Tibial artery (tissue), 4 donors: ENCODE measurements at regions not wholly inside any gene's neighbourhood (a gene's known extent, or its start where the extent isn't known, plus 50 kb on each side); places are given as distances from the start of the nearest gene placed in this dataset.

Source experiments
- DNase-seq, 2 donors: peaks; one replicate each; pipeline ENCODE4 v3.0.0-alpha.2; 2019
- H3K27ac ChIP-seq, 2 donors: fragments of 200-600 bp; sonication (generic) in 1 of 2; 1 replicate in 1 of 2; 2 replicates in 1 of 2; pipeline ENCODE4 v1.5.1; 2018 to 2019; ENCODE audit warnings: mild to moderate bottlenecking in 1 of 2
- H3K27me3 ChIP-seq, 2 donors: fragments of 200-600 bp; sonication (generic) in 1 of 2; one replicate each; pipeline versions ENCODE4 v1.5.1 to v1.6.0; 2016 to 2019
- H3K36me3 ChIP-seq, 3 donors: fragments of 200-600 bp; sonication (generic) in 2 of 3; one replicate each; pipeline ENCODE4 v1.5.1; 2016 to 2019; ENCODE audit warnings: mild to moderate bottlenecking in 2 of 3
- H3K4me1 ChIP-seq, 4 donors: fragments of 200-600 bp; sonication (generic) in 2 of 4; 1 replicate in 3 of 4; 2 replicates in 1 of 4; pipeline ENCODE4 v1.5.1; 2016 to 2019
- H3K4me3 ChIP-seq, 2 donors: fragments of 200-600 bp; sonication (generic) in 1 of 2; 1 replicate in 1 of 2; 2 replicates in 1 of 2; pipeline ENCODE4 v1.5.1; 2018 to 2019; ENCODE audit warnings: mild to moderate bottlenecking in 2 of 2
- H3K9me3 ChIP-seq, 3 donors: fragments of 200-600 bp; sonication (generic) in 1 of 3; one replicate each; pipeline ENCODE4 v1.5.1; 2016 to 2019
- CTCF ChIP-seq, 2 experiments: fragments of 200-600 bp in 1 of 2; fragments of 450-650 bp in 1 of 2; IDR thresholded peaks; one replicate each; pipeline ENCODE4 v1.5.1; 2017 to 2019; ENCODE audit warnings: antibody characterized with exemption in 2 of 2, mild to moderate bottlenecking in 1 of 2, moderate library complexity in 1 of 2
- intact Hi-C: fragments of 100-400 bp; cut with DNase I; formaldehyde crosslinking; loops from one replicate; pipeline ENCODE4 v1.15.0; 2023; ENCODE audit warnings: low total_unique reads

GRCh38 chr16:79316004-79316458 lies 284.5 kb downstream of the MAF start:
- Histone ChIP-seq H3K4me1 (no peaks in the 10 kb centered on the region), H3K4me3 (no peak overlapping the region), H3K27ac (no peak overlapping the region), H3K27me3 (peaks cover 0 to 33% of the 10 kb centered on the region in 2 donors), H3K36me3 (no peaks in the 10 kb centered on the region), H3K9me3 (no peaks in the 10 kb centered on the region)
- no peak for TF ChIP-seq CTCF (IDR thresholded peaks at IDR 0.05)
- DNase-seq: no peak
- intact Hi-C loops: no loop called here

DNA sequence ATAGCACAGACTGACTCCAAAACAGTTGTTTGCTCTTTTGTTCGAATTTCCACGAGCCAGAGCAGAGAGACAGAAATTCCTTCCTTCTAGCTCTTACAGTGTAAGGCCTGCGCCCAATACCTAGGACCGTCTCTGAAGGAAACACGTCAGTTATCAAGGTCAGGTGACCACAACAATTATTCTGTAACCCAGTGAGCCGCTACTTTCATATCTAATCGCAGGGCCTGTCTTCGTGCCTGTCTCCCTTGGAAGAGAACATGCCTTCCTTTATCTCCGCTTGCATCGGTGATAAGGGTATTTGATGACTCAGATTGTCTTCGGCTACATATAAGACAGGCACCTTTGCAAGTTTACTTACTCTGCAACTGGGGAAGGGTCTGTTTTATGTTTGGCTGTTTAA lies 288.0 kb downstream of the MAF start:
- intact Hi-C loops: no loop called here
- TF ChIP-seq CTCF (IDR thresholded peaks at IDR 0.05): no peak
- Histone ChIP-seq H3K4me1 (no peaks in the 10 kb centered on the region), H3K4me3 (no peak overlapping the region), H3K27ac (no peak overlapping the region), H3K9me3 (no peaks in the 10 kb centered on the region), H3K27me3 (peaks cover 0 to 20% of the 10 kb centered on the region in 2 donors), H3K36me3 (no peaks in the 10 kb centered on the region)
- no peak for DNase-seq

DNA sequence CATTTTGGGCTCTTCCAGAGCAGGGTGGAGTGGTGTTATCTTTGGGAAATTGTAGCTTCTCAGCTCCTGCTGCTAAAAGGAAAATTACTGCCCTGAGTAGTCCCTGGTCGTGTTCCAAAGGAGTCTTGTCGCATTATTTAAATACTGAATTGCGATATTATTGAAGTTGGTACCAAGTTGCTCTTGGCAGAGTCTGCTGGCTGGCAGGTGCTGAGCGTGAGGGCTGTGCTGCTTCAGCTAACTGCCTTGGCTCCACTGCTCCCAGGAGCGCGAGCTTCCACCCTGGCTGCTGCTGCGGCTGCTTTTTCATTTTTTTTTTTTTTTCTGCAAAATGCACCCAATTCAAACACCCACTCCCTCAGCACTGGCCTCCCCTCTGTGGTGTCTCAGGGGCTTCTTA lies 289.8 kb downstream of the MAF start:
- H3K36me3 ChIP-seq: no peaks in the 10 kb centered on the region
- no peaks in the 10 kb centered on the region for H3K4me1 ChIP-seq
- DNase-seq: no peak
- no peak overlapping the region for H3K4me3 ChIP-seq
- H3K9me3 ChIP-seq: no peaks in the 10 kb centered on the region
- intact Hi-C loops: no loop called here
- no peak for TF ChIP-seq CTCF (IDR thresholded peaks at IDR 0.05)
- peaks cover 0 to 18% of the 10 kb centered on the region in 2 donors for H3K27me3 ChIP-seq
- H3K27ac ChIP-seq: no peak overlapping the region

- H3K4me1 ChIP-seq: no peaks in the 10 kb centered on the region
These were observed 290.9 kb downstream of the MAF start for GRCh38 chr16:79309606-79310005.

DNA sequence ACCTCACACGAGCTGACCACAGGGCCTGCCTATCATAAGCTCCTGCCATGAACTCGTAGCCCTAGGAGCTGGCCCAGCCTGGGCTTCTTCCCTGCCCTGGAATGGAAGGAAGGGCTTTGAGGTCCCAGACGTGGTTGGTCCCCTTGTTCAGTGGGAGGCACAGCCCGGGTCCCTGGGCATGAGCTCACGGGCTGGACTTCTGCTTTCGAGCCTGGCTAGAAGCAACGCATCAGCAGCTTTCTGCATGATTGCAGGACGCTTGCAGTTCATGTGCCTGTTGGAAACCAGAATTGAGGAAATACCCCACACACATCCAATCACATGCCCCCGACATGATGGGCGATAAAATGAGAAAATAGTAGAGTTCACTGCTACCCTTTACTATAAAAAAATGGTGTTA lies 293.3 kb downstream of the MAF start:
- Histone ChIP-seq H3K9me3 (no peaks in the 10 kb centered on the region), H3K4me1 (no peaks in the 10 kb centered on the region), H3K27ac (no peak overlapping the region), H3K27me3 (peaks cover 0 to 13% of the 10 kb centered on the region in 2 donors), H3K36me3 (no peaks in the 10 kb centered on the region), H3K4me3 (no peak overlapping the region)
- no peak for TF ChIP-seq CTCF (IDR thresholded peaks at IDR 0.05)
- intact Hi-C loops: no loop called here
- peak; percentile 70 to 79 for DNase-seq

More at GRCh38 chr16:79309606-79310005, 290.9 kb downstream of the MAF start:
- DNase-seq: no peak
- intact Hi-C loops: no loop called here
- Histone ChIP-seq H3K27ac (no peak overlapping the region), H3K4me3 (no peak overlapping the region), H3K27me3 (peaks cover 0 to 21% of the 10 kb centered on the region in 2 donors), H3K9me3 (no peaks in the 10 kb centered on the region), H3K36me3 (no peaks in the 10 kb centered on the region)
- no peak for TF ChIP-seq CTCF (IDR thresholded peaks at IDR 0.05)

DNA sequence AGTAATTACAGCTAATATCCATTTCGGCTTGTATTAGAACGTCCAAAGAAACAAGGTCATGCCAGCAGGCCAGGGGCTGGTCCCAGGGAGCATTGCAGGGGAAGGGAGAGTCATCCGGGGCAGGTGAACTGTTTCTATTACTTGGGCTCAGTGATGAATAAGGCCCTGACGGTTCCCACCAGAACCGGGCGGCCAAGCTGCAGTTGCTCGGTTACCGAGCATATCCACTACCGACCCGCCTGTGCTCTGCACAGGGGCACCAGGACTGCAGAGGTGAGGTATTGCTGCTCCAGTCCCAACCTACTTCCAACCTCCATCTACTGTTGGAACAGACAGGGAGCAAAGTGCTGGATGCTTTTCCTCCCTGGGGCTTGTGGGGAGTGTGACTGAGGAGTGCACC lies 295.5 kb downstream of the MAF start:
- Histone ChIP-seq H3K9me3 (no peaks in the 10 kb centered on the region), H3K27me3 (peaks cover 0 to 11% of the 10 kb centered on the region in 2 donors), H3K4me3 (no peak overlapping the region), H3K27ac (no peak overlapping the region), H3K36me3 (no peaks in the 10 kb centered on the region), H3K4me1 (no peaks in the 10 kb centered on the region)
- intact Hi-C loops: no loop called here
- TF ChIP-seq CTCF (IDR thresholded peaks at IDR 0.05): no peak
- DNase-seq: no peak
